ENCODE measurements at regions not wholly inside any gene's neighbourhood (a gene's known extent, or its start where the extent isn't known, plus 50 kb on each side); places are given as distances from the start of the nearest gene placed in this dataset.

GRCh38 chr2:143946436-143947391 lies 573.2 kb downstream of the ZEB2 start:
- TF ChIP-seq POLR2A (IDR thresholded peaks at IDR 0.05) (no peak), CTCF (IDR thresholded peaks at IDR 0.05) (no peak)
